OCI-LY3 (cell line): ENCODE measurements at regions not wholly inside any gene's neighbourhood (a gene's known extent, or its start where the extent isn't known, plus 50 kb on each side); places are given as distances from the start of the nearest gene placed in this dataset.

ENCODE experiments used
- H2AFZ ChIP-seq: fragments of 200-600, 300-600 bp; shearing (Covaris generic); 2 replicates; pipeline ENCODE4 v1.6.0; 2014; ENCODE audit warnings: antibody characterized with exemption, low read depth, low read length
- H3K27ac ChIP-seq: fragments of 200-600, 300-600 bp; sonication (generic); 2 replicates; pipeline ENCODE4 v1.5.1; 2014; ENCODE audit warnings: mild to moderate bottlenecking, low read length, moderate library complexity, mixed read lengths
- H3K27me3 ChIP-seq: fragments of 200-600, 300-600 bp; sonication (generic); 2 replicates; pipeline ENCODE4 v1.6.1; 2014; ENCODE audit warnings: low read depth, low read length, mixed read lengths
- H3K36me3 ChIP-seq: fragments of 200-600, 300-600 bp; sonication (generic); replicated peaks from 2 replicates; pipeline ENCODE3; 2014; ENCODE audit warnings: low read depth, low read length, mixed read lengths
- H3K4me1 ChIP-seq: fragments of 300-600, 200-600 bp; sonication (generic); 2 replicates; pipeline ENCODE4 v1.6.1; 2014; ENCODE audit warnings: low read length, mixed read lengths
- H3K4me2 ChIP-seq: fragments of 200-600, 300-600 bp; sonication (generic); 2 replicates; pipeline ENCODE4 v1.6.1; 2014; ENCODE audit warnings: low read length, mixed read lengths
- H3K4me3 ChIP-seq: fragments of 300-600, 200-600 bp; sonication (generic); 2 replicates; pipeline ENCODE4 v1.5.1; 2014; ENCODE audit warnings: antibody characterized with exemption, mild to moderate bottlenecking, low read length, moderate library complexity
- H3K79me2 ChIP-seq: fragments of 300-600, 200-600 bp; shearing (Covaris generic); 2 replicates; pipeline ENCODE4 v1.6.1; 2014; ENCODE audit warnings: mild to moderate bottlenecking, low read length, mixed read lengths
- H3K9ac ChIP-seq: fragments of 300-600, 200-600 bp; shearing (Covaris generic); 2 replicates; pipeline ENCODE4 v1.6.0; 2014; ENCODE audit warnings: mild to moderate bottlenecking, low read length, moderate library complexity
- H3K9me3 ChIP-seq: fragments of 200-600, 300-600 bp; shearing (Covaris generic); 2 replicates; pipeline ENCODE4 v1.6.1; 2014; ENCODE audit warnings: low read length, mixed read lengths; ENCODE audit not compliant: insufficient read depth
- H4K20me1 ChIP-seq: fragments of 200-600, 300-600 bp; sonication (generic); 2 replicates; pipeline ENCODE4 v1.6.1; 2016; ENCODE audit warnings: low read length, mixed read lengths; ENCODE audit not compliant: insufficient read depth
- CTCF ChIP-seq: fragments of 200-600, 300-600 bp; sonication (generic); IDR thresholded peaks from 2 replicates; pipeline ENCODE4 v1.5.1; 2014; ENCODE audit warnings: antibody characterized with exemption, low read length, low read depth
- EZH2phosphoT487 ChIP-seq: fragments of 200-600 bp; shearing (Covaris generic); IDR thresholded peaks from 2 replicates; pipeline ENCODE4 v1.6.1; 2018; ENCODE audit warnings: antibody characterized with exemption, mixed run types, low read depth

DNA sequence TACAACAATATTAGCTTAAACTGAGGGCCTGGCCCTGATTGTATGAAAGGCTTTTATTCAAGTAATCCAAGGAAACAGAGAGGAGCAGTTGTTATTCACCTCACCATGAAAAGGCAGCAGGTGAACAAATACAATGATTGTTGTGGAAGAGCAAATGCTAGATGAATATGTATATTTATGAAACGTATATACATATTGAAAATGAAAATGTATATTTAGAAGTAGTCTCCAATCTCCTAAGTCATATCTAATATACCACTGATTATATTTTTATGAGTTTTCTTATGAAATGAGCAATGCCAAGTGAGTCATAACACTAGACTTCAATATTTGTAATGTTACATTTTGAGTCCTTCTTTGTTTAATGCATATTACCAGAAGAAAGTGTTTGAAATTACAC is 116.2 kb upstream of the KCNMB2 start:
- Histone ChIP-seq H3K27me3 (no peaks in the 10 kb centered on the region), H3K4me1 (peaks cover 8% of the 10 kb centered on the region), H3K9ac (no peak overlapping the region), H3K79me2 (no peaks in the 10 kb centered on the region), H4K20me1 (no peaks in the 10 kb centered on the region), H3K36me3 (no peaks in the 10 kb centered on the region), H3K27ac (no peak overlapping the region), H2AFZ (no peak overlapping the region), H3K9me3 (no peaks in the 10 kb centered on the region), H3K4me3 (no peak overlapping the region), H3K4me2 (no peak overlapping the region)
- TF ChIP-seq EZH2phosphoT487 = no peak
- TF ChIP-seq CTCF = no peak

GRCh38 chr3:178421069-178421468 is 115.2 kb upstream of the KCNMB2 start:
- Histone ChIP-seq H3K9ac (no peak overlapping the region), H2AFZ (no peak overlapping the region), H3K9me3 (no peaks in the 10 kb centered on the region), H4K20me1 (no peaks in the 10 kb centered on the region), H3K79me2 (no peaks in the 10 kb centered on the region), H3K27ac (no peak overlapping the region), H3K4me1 (peaks cover 8% of the 10 kb centered on the region), H3K27me3 (no peaks in the 10 kb centered on the region), H3K36me3 (no peaks in the 10 kb centered on the region), H3K4me2 (no peak overlapping the region), H3K4me3 (no peak overlapping the region)
- no peak for TF ChIP-seq CTCF
- TF ChIP-seq EZH2phosphoT487 = no peak

- no peaks in the 10 kb centered on the region for H3K36me3 ChIP-seq
- H3K4me1 ChIP-seq = peaks cover 8% of the 10 kb centered on the region
- H3K4me2 ChIP-seq = no peak overlapping the region
- no peak for TF ChIP-seq EZH2phosphoT487
- peak; percentile 24 for TF ChIP-seq CTCF
- H2AFZ ChIP-seq = no peak overlapping the region
- H3K79me2 ChIP-seq = no peaks in the 10 kb centered on the region
- no peaks in the 10 kb centered on the region for H3K27me3 ChIP-seq
- H3K9me3 ChIP-seq = no peaks in the 10 kb centered on the region
- H4K20me1 ChIP-seq = no peaks in the 10 kb centered on the region
- H3K9ac ChIP-seq = no peak overlapping the region
- no peak overlapping the region for H3K4me3 ChIP-seq
- H3K27ac ChIP-seq = no peak overlapping the region
Observed at GRCh38 chr3:178422406-178422805, 113.8 kb upstream of the KCNMB2 start.

DNA sequence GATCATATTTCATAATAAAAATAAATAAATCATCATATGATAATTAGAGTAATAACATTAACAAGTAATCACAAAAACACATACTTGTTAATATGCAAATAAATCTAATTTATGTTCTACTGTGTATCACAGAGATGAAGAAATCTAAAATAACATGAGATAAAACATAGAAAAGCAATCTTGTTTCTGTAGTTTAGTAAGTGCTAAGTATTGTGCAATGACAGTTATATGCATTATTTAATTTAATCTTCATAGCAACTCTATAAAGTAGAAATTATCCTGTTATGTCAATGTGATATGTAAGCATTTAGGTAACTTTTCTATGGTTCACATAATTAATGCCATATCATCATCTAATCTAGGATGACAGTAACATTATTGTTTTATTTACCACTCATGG is 108.2 kb upstream of the KCNMB2 start:
- no peaks in the 10 kb centered on the region for H4K20me1 ChIP-seq
- H3K27ac ChIP-seq = no peak overlapping the region
- no peaks in the 10 kb centered on the region for H3K36me3 ChIP-seq
- no peaks in the 10 kb centered on the region for H3K27me3 ChIP-seq
- TF ChIP-seq EZH2phosphoT487 (no peak), CTCF (no peak)
- H3K9ac ChIP-seq = no peak overlapping the region
- no peak overlapping the region for H3K4me2 ChIP-seq
- H3K4me3 ChIP-seq = no peak overlapping the region
- no peaks in the 10 kb centered on the region for H3K4me1 ChIP-seq
- H3K9me3 ChIP-seq = no peaks in the 10 kb centered on the region
- no peaks in the 10 kb centered on the region for H3K79me2 ChIP-seq
- H2AFZ ChIP-seq = no peak overlapping the region
